GM21737 (cell line): ENCODE measurements at regions not wholly inside any gene's neighbourhood (a gene's known extent, or its start where the extent isn't known, plus 50 kb on each side); places are given as distances from the start of the nearest gene placed in this dataset.

Experiments used
- ATAC-seq: cut with Tn5 transposase; IDR thresholded peaks from one replicate; pipeline ENCODE4 v1.9.1; 2021; ENCODE audit warnings: mild to moderate bottlenecking, moderate library complexity; ENCODE audit not compliant: unreplicated experiment

DNA sequence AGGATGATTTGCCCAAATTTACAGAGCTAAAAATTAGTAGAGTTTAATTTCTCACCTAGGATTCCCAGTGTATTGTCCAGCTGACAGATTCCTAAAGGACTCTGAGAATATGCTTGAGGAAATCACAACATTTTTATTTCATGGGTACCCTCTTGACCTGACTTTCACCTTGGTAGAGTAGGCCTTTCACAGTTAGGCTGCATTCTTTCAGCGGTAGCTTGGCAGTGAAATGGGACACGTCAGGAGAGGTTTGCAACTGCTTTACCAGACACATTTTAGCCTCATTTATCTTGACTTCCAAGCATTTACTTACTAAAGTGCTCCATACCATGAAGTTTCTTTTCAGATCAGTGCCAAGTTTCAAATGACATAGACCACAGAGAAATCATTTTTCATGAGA is 937.9 kb upstream of the LRRTM1 start:
- ATAC-seq, result no peak

DNA sequence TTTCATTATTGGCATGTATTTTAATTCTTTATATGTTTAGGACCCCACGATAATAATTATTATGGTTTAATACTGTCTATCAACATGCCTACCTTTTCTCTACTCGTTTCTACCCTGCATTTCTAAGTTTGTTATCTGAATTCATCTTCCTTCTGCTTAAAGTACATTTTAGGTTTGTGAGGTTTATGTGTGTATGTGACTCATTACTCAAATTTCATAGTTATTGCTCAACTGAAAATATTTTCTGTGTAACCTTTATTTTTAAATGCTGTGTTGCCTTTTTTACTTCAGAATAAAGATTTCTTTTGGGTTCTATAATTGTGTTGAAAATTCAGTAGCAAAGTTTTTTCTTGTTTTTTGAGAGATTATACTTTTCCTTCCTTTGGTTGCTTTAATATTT is 933.9 kb upstream of the LRRTM1 start:
- ATAC-seq, result no peak

DNA sequence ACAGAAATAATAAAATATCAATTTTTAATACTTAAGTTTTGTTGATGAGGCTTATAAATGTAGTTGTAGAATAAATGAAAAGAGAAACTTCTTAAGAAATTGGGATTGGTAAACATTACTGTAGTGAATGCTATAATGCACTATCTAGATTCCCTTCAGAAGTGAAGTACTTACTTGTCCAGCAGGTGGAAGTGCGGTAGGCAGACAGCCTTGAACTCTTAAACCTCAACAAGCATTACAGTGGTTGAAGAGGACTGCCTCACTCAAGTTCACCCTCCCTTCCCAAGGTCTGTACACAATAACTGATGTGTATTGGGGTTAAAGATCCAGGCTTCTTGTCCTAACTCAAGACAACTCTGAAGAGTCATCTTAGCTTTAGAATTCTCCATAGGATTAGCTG is 931.0 kb upstream of the LRRTM1 start:
- ATAC-seq, result no peak

DNA sequence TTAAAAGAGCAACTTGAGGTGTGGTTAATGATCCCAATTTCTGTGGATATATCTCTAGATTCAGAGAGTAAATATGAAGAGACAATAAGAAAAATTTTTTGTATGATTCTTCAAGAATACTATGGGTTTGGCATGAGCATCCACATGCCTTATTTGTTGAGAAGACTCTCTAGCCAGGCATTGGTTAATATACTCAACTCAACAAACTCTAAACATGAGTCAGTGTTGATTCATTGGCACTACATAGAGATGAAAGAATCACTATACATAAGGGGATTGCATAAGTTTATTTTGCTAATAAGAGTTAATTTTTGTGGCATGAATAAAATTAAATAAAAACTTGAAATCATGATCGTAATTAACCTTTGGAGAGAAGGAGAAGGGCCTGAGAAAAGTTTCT is 930.2 kb upstream of the LRRTM1 start:
- ATAC-seq, result no peak

DNA sequence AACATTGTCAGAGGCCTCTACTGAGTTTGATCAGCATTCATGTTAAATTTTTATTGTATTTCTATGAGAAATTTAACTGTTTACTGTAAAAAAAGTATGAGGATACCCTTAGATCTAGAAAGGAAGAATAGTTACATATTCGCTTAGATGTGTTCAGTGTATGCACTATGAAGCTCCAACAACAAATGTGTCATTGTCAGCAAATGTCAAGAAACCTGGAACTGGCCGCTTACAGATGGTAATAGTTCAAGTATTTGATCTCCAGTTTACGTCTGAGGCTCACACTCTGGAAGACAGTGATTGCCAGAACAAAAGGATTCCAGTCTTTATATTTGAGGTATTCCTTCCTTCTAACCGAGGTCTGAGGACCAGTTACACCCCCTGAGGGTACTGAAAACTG is 921.2 kb upstream of the LRRTM1 start:
- ATAC-seq, result no peak

DNA sequence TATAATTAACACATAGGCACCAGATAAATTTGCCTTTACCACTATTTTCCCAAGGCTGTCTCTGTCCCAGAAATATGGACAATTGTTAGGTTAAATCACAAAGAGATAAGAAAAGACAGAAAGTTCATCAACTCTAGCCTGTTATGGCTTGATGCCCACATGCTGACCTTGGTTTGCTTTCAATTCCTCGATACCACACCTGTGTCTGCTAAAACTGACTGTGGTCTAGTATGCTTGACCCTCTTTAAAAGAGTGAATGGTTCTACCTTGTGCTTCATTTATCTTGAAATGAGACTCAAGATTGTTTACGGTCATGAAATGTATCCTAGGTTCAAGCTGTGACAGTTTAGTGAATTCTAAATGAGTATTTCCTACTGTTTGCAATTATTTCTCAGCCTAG is 909.0 kb upstream of the LRRTM1 start:
- no peak for ATAC-seq

DNA sequence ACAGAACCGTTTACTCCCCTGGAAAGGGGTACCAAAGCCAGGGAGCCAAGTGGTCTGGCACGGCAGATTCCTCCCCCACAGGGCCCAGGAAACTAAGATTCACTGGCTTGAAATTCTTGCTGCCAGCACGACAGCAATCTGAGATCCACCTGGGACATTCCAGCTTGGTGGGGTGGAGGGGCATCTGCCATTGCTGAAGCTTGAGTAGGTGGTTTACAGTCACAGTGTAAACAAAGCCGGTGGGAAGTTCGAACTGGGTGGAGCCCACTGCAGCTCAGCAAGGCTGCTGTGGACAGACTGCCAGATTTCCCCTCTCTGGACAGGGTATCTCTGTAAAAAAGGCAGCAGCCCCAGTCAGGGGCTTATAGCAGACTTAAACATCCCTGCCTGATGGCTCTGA is 901.7 kb upstream of the LRRTM1 start:
- no peak for ATAC-seq

DNA sequence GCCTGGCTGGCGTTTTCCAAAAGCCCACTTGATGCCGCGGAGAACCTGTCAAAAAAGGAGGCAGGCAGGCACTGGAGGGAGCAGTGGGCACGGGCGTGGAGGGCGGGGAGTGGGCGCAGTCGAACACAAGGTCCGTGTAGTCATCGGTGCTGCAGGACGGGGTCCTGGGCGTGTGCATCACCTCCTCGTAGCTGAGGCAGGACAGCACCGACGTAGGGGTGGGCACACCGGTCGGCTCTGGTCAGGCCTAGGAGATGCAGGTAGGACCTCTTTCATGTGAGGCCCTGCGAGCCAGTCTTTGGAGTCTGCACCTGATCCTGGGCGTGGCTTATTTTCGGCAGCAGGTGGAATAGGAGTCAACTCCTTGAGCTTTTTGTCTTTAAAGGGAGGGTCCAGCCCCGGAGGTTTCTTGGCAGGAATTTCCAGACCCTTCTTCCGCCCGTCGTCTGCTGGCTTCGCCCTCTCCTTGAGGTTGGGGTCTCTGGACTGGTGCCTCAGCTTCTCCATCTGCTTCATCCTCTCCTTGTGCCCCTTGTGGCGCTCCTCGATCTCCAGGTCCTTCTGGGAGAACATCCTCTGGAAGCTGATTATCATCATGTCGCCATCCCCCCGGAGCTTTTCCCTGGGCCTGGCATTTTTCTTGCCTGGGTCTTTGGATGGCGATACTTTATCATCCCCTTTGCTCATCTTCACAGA is 892.5 kb upstream of the LRRTM1 start:
- no peak for ATAC-seq

DNA sequence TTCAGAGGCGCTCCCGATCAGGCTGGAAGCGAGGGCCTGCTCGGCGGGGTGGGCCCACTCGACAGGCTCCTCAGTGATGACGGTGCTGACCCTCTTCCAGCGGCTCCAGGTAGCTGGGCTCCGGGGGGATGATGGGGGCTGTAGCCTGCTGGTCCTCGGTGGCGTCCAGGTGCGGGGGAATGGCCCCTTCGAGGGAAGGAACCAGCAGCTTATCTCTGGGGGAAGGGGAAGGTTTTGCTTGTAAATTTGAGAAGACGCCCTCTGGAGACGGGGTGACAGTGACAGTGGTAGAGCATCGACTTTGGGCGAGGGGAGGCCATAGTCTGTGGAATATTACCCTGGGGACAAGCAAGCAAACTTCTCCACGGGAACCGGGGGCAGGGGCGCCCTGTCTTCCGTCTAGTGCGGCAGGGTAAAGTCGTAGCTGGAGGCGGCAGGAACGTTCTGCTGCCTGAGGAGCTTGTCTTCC is 891.9 kb upstream of the LRRTM1 start:
- ATAC-seq, result no peak

DNA sequence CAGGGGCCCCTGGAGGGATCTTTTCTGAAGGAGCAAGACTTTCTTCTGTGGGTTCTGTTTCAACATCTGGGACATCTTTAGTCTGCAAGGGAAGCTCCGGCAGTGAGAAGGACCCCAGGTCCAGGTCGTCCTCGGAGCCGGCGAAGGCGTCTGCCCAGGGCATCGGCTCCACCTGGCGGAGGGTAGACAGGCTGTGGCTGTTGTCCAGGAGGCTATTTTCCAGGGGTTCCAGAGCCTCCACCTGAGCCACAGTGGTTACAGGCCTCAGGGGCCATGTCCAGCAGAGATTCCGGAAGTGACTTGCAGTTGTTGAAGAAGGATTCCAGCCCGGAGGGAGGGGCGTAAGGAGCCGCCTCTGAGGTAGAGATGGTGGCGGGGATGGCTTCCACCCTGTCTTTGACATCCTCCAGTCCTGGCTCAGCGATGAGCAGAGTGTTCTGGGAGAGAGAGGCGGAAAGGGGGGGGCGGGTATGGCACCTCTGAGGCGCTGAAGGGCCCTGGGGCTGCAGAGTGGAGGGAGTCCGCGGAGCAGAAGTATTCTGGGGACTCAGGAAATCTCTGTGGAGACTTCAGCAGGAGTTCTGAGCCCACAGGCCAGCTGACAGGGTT is 891.3 kb upstream of the LRRTM1 start:
- no peak for ATAC-seq

DNA sequence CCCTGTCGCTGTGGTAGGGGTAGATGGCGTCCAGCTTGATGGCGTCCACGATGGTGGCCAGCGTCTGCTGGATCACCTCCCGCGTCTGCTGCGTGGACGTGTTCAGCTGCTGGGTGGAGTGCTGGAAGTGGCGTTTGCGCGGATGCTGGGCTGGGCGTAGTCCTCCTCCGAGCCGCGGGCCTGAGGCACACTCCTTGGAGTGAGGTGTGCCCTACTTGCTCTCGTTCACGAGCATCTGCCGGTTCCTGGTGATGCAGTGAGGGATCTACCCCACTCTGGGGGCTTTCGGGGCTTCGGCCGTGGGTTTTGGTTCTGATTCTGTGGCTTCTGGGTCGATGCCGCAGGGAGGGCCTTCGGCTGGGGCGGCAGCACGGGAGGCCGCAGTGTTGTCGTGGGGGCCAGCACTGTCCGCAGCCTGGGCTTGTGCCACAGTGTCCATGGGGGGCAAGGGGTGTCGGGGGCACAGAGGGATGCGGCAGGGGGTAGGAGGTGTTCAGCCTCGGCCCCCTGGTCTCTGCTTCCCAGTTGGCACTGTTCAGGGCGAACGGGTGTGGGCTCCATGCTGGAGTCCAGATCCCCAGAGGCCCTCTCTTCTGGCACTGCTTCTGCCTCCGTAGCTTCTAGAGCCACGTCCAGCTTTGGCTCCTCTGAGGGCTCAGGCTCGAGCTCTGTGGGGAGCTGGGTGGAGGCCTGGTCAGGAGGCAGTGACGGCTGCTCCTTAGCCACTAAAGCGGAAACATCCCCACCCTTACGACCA is 890.6 kb upstream of the LRRTM1 start:
- ATAC-seq, result no peak

DNA sequence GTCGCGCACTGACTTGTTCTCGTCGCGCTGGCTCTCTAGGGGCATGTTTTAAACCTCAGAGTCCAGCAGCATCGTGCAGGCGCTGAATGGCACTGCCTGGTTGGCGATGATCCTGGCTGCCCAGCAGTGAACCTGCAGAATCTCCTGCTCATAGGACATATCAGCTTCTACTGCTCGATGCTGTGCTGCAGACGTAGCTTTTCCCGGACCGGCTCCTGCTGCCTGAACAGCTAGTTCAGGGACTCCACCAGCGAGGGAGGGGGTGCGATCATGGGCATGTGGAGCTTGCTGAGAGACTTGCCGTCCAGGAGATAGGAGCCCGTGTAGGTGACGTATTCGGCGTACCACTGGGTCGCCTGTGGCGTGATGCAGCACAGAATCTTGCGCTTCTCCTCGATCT is 890.0 kb upstream of the LRRTM1 start:
- ATAC-seq, result no peak

DNA sequence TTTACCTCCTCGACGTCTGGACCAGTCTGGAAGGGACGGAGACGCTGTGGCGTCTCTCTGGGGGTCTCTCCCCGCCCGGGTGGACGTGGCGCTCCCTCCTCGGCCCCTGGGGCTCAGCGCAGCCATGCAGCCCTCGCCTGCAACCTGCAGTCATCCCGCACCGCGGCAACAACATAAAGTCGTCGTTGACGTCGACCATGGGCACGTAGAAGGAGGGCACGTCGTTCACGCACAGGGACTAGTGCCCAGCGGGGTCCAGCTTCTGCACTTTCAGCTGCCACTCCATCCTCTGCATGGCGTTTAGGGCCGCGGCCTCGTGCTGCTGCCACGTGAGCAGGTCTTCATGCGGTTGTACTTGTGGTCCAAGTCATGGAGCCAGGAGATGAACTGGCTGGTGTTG is 889.6 kb upstream of the LRRTM1 start:
- no peak for ATAC-seq

DNA sequence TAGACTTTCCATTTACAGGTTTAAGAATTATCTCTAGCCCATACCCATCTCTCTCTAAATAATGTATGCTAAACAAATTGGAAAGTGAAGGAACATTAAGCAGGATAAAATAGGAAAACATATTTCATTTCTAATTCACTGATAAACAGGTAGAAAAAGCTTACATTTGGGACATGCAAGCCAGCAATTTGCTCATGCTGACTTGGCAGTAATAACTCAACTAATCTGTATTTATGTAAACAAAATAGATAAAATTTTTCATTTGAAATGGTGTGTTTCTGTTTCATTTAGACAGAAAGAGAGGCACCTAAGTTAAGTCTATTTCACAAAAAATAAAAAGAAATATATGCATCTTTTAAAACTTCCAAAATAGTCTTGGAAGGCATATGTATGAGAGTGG is 877.3 kb upstream of the LRRTM1 start:
- ATAC-seq, result no peak

DNA sequence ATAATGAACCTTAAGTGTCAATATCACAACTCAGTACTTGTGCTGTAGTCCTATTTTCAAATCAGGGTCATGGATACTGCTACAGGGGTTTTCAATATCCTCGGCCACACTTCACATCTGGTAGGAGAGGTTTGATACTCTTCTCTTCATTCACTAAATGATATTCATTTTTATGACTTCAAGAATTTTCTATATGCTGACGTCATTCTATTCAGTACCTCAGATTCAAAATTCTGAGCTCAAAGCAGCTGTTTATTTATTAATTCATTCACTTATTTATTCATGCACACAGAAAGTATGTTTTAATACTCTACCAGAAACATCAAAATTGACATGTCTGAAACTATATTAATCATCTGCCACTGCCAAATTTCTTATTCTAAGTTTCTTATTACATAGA is 866.9 kb upstream of the LRRTM1 start:
- no peak for ATAC-seq

DNA sequence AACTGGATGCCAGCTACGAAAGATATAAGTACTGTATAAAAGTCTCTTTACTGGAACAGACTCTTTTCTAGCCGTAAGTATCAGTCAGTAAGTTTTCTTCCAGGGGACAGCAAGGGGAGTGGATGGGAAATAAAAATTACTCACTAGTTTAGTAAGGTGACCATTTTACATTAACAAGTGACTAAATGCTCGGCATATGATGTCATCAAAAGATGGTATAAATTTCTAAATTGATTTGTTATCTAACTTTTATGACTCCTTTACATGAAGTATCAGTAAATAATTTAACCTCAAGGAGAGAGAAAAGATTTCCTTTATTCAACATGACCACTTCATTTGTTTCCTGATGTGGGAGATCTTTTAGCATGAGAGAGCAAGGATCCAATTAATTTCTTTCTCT is 859.0 kb upstream of the LRRTM1 start:
- ATAC-seq, result no peak

DNA sequence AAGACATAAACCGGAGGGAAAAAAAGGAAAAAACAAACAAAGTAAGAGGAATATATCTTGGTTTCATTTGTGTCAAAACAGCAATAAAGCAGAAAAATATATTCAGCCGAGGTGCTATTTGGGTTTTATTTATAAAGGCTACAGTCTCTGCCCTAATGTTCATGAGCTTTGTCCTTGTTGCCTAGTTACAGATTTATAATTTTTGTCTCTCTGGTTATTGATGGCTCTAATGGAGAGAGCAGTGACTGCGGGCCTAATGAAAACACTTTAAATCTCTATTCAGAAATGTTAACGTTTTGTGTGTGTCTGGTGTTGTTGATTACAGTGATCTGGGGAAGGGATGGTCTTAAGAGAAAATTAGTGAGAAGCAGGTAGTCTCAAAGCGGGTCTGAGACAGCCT is 854.0 kb upstream of the LRRTM1 start:
- no peak for ATAC-seq

DNA sequence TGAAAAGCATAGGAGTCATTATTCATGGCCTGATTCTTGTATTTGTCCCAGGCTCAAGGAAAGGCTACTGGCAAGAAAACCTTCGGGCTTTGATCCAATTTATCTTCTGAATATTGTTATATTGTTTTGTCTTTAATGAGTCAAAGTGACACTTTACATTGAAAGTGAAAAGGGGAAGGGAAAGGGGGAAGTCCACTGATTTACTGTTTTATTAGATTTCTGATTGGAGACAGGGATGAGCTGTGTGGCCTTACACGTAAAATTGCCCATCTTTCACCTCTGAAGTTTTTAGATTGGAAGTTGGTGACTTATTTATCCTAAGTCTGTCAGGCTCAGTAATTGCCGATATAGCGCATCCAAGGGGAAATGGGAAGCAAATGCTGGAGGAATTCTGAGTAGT is 843.8 kb upstream of the LRRTM1 start:
- no peak for ATAC-seq

DNA sequence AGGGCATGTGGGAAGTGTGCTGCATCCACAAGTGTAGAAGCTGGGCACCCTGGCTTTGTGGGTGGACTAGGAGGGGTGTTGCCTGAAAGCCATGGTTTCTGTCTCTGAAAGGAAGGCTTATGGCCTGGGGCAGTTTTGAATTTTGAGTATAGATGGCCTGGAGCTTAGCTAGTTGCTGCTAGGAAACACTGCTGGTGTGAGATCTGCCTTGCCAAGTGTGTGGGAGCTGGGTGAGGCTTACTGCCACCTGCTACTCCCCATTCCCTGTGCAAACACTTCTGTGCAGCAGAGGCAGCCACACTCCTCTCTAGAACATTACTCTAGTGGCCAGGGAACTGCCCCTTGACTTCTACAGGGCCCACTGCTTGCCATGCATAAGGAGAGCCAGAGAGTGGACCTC is 831.7 kb upstream of the LRRTM1 start:
- no peak for ATAC-seq

DNA sequence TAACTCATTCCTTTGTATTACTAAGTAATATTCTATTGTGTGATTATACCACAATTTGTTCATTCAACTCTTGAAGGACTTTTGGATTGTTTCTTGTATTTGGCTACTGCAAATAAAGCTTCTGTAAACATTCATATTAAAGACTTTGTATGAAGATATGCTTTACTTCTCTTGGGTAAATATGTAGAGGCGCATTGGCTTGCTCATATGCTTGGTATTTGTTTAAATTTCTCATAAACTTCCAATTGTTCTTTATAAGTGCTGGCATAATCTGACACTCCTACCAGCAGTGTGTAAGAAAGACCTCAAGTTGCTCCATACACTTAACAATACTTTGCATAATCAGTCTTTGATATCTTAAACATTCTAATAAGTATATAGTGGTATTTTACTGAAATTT is 792.8 kb upstream of the LRRTM1 start:
- ATAC-seq, result no peak

DNA sequence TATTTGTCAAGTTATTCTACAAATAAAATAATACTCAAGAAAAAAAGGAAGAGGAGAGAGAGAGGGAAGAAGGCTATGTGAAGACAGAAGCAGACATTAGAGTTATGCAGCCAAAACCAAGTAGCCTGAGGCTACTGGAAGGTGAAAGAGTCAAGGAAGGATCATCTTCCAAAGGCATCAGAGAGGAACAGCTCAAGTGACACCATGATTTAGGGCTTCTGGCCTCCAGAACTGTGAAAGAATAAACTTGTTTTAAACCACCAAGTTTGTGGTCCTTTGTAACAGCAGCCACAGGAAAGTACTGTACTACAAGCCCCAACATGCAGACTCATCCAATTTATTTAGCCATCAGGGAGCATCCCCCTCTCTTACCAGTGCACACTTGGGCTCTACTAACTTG is 788.5 kb upstream of the LRRTM1 start:
- no peak for ATAC-seq

DNA sequence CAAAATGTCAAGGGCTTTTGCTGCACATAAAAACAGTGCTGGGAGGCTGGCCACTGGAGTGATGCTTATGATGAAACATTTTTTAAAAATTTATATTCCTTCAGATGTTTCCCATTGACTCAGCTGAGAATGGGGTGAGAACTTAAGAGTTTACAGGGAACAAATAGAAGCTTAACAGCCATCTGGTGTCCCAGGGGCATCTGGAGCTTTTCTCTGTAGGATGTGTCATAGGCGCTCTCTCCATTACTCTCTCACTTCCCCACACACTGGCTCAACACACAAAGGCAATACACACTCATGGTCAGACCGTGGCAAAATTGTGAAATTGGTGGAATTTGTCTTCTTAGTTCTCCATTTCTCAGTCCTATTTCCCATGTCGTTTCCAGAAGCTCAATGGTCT is 783.1 kb upstream of the LRRTM1 start:
- no peak for ATAC-seq
